ENCODE measurements at regions not wholly inside any gene's neighbourhood (a gene's known extent, or its start where the extent isn't known, plus 50 kb on each side); places are given as distances from the start of the nearest gene placed in this dataset.

DNA sequence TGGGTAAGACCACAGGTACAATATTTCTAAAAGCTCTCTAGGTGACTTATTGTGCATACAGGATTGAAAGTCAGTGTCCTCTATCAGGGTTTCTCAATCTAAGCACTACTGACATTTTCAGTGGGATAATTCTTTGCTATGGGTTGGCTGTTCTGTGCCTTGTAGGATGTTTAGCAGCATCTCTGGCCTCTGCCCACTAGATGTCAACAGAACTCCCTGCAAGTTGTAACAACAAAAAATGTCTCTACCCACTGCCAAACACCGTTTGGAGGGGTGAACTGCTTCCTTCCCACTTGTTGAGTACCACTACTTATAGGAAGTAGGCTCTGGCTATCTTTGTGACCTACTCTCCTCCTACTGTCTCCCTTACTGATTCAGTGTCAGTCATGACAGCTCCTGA, 90.1 kb upstream of the ZRANB2 start:
- TF ChIP-seq POLR2AphosphoS5 (IDR thresholded peaks at IDR 0.05; ENCODE audit: low read depth, low read length) = no peak
- TF ChIP-seq, protein P1, sequence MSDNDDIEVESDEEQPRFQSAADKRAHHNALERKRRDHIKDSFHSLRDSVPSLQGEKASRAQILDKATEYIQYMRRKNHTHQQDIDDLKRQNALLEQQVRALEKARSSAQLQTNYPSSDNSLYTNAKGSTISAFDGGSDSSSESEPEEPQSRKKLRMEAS (IDR thresholded peaks at IDR 0.05; ENCODE audit: low read depth) = no peak
- no peak for TF ChIP-seq ELF1 (IDR thresholded peaks at IDR 0.05)
- TF ChIP-seq, protein P2, sequence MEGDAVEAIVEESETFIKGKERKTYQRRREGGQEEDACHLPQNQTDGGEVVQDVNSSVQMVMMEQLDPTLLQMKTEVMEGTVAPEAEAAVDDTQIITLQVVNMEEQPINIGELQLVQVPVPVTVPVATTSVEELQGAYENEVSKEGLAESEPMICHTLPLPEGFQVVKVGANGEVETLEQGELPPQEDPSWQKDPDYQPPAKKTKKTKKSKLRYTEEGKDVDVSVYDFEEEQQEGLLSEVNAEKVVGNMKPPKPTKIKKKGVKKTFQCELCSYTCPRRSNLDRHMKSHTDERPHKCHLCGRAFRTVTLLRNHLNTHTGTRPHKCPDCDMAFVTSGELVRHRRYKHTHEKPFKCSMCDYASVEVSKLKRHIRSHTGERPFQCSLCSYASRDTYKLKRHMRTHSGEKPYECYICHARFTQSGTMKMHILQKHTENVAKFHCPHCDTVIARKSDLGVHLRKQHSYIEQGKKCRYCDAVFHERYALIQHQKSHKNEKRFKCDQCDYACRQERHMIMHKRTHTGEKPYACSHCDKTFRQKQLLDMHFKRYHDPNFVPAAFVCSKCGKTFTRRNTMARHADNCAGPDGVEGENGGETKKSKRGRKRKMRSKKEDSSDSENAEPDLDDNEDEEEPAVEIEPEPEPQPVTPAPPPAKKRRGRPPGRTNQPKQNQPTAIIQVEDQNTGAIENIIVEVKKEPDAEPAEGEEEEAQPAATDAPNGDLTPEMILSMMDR (IDR thresholded peaks at IDR 0.05) = no peak
- no peak for TF ChIP-seq FOXM1 (IDR thresholded peaks at IDR 0.05; ENCODE audit: low read depth)
- TF ChIP-seq RAD21 (IDR thresholded peaks at IDR 0.05; ENCODE audit: low read length) = no peak
- TF ChIP-seq EP300 (IDR thresholded peaks at IDR 0.05; ENCODE audit: borderline replicate concordance in 1 of 2, low read depth in 1 of 2, low read length in 1 of 2) = no peak
- TF ChIP-seq, protein P3, sequence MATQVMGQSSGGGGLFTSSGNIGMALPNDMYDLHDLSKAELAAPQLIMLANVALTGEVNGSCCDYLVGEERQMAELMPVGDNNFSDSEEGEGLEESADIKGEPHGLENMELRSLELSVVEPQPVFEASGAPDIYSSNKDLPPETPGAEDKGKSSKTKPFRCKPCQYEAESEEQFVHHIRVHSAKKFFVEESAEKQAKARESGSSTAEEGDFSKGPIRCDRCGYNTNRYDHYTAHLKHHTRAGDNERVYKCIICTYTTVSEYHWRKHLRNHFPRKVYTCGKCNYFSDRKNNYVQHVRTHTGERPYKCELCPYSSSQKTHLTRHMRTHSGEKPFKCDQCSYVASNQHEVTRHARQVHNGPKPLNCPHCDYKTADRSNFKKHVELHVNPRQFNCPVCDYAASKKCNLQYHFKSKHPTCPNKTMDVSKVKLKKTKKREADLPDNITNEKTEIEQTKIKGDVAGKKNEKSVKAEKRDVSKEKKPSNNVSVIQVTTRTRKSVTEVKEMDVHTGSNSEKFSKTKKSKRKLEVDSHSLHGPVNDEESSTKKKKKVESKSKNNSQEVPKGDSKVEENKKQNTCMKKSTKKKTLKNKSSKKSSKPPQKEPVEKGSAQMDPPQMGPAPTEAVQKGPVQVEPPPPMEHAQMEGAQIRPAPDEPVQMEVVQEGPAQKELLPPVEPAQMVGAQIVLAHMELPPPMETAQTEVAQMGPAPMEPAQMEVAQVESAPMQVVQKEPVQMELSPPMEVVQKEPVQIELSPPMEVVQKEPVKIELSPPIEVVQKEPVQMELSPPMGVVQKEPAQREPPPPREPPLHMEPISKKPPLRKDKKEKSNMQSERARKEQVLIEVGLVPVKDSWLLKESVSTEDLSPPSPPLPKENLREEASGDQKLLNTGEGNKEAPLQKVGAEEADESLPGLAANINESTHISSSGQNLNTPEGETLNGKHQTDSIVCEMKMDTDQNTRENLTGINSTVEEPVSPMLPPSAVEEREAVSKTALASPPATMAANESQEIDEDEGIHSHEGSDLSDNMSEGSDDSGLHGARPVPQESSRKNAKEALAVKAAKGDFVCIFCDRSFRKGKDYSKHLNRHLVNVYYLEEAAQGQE (IDR thresholded peaks at IDR 0.05; ENCODE audit: low read depth, low read length) = no peak
